Skeletal muscle satellite cell (primary cell): ENCODE measurements at regions not wholly inside any gene's neighbourhood (a gene's known extent, or its start where the extent isn't known, plus 50 kb on each side); places are given as distances from the start of the nearest gene placed in this dataset.

Source experiments
- H3K27me3 ChIP-seq: 2 replicates; pipeline ENCODE4 v1.7.0; 2013; ENCODE audit warnings: low read length; ENCODE audit not compliant: control insufficient read depth, insufficient read depth
- H3K36me3 ChIP-seq: 2 replicates; pipeline ENCODE4 v1.7.0; 2013; ENCODE audit warnings: mild to moderate bottlenecking, control low read depth, low read length; ENCODE audit not compliant: insufficient read depth
- H3K4me1 ChIP-seq: 2 replicates; pipeline ENCODE4 v1.7.0; 2013; ENCODE audit warnings: low read length; ENCODE audit not compliant: control insufficient read depth, insufficient read depth
- H3K4me2 ChIP-seq: 2 replicates; pipeline ENCODE4 v1.7.0; 2013; ENCODE audit warnings: mild to moderate bottlenecking, low read length
- H3K4me3 ChIP-seq: 2 replicates; pipeline ENCODE4 v1.7.0; 2013; ENCODE audit warnings: low read length
- H3K9ac ChIP-seq: 2 replicates; pipeline ENCODE4 v1.7.0; 2013; ENCODE audit warnings: mild to moderate bottlenecking, low read depth, low read length, moderate library complexity
- H3K9me3 ChIP-seq: replicated peaks from 2 replicates; pipeline ENCODE4 v1.7.0; 2013; ENCODE audit warnings: mild to moderate bottlenecking, control low read depth, low read length

- H3K4me3 ChIP-seq: no peak overlapping the region
These were observed 151.4 kb downstream of the PTGER3 start for GRCh38 chr1:70896224-70896623.

GRCh38 chr1:70897273-70897672, 150.3 kb downstream of the PTGER3 start:
- no peaks in the 10 kb centered on the region for H3K27me3 ChIP-seq
- no peak overlapping the region for H3K4me3 ChIP-seq
- H3K4me2 ChIP-seq: no peak overlapping the region
- H3K9me3 ChIP-seq: no peaks in the 10 kb centered on the region
- H3K36me3 ChIP-seq: no peaks in the 10 kb centered on the region
- H3K4me1 ChIP-seq: no peaks in the 10 kb centered on the region
- H3K9ac ChIP-seq: no peak overlapping the region

More at GRCh38 chr1:70896224-70896623, 151.4 kb downstream of the PTGER3 start:
- Histone ChIP-seq H3K9ac (no peak overlapping the region), H3K27me3 (no peaks in the 10 kb centered on the region), H3K4me1 (no peaks in the 10 kb centered on the region), H3K9me3 (no peaks in the 10 kb centered on the region), H3K4me2 (no peak overlapping the region), H3K36me3 (no peaks in the 10 kb centered on the region)

DNA sequence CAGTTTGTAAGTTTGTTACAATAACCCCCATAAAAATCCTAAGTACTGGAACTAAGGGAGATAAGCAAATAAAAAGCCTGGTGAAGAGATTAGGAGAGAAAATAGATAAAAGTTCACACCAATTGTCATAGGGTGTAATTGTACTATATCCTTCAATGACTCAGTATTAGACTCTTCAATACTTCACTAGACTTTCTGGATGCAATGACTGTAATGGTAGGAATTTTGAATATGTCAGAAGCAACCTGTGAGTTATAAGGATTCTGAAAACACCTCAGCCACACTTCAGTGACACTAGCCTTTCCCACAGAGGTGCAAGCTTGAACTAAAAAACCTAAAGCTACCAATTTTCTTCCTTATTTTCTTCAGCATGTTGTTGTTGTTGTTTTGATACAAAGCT, 147.9 kb downstream of the PTGER3 start:
- no peaks in the 10 kb centered on the region for H3K27me3 ChIP-seq
- no peak overlapping the region for H3K9ac ChIP-seq
- H3K9me3 ChIP-seq: no peaks in the 10 kb centered on the region
- no peaks in the 10 kb centered on the region for H3K4me1 ChIP-seq
- no peak overlapping the region for H3K4me2 ChIP-seq
- no peaks in the 10 kb centered on the region for H3K36me3 ChIP-seq
- no peak overlapping the region for H3K4me3 ChIP-seq

DNA sequence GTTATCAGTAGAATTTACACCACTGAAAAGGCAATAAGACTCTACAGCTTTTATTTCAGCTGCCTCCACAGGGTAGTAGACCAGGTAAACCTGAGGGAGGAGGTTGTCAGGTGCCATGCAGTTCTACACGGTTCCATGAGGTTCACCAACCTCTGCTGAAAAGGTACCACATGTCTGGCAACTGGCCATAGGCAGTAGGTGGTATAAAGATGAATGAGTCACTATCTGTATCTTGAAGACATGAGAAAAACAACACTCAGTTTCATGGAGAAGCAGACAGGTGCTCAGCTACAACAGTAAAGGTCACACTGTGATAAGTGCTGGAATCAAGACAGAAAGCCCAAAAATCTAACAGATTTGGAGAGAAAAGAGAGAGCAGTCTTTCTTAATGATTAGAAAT, 145.4 kb downstream of the PTGER3 start:
- H3K27me3 ChIP-seq: no peaks in the 10 kb centered on the region
- no peaks in the 10 kb centered on the region for H3K36me3 ChIP-seq
- H3K9ac ChIP-seq: no peak overlapping the region
- no peak overlapping the region for H3K4me2 ChIP-seq
- no peaks in the 10 kb centered on the region for H3K4me1 ChIP-seq
- H3K4me3 ChIP-seq: no peak overlapping the region
- no peaks in the 10 kb centered on the region for H3K9me3 ChIP-seq

- H3K36me3 ChIP-seq: no peaks in the 10 kb centered on the region
- no peak overlapping the region for H3K9ac ChIP-seq
- no peaks in the 10 kb centered on the region for H3K4me1 ChIP-seq
- H3K4me2 ChIP-seq: no peak overlapping the region
- H3K9me3 ChIP-seq: no peaks in the 10 kb centered on the region
- no peak overlapping the region for H3K4me3 ChIP-seq
- H3K27me3 ChIP-seq: no peaks in the 10 kb centered on the region
These were observed 140.8 kb downstream of the PTGER3 start for GRCh38 chr1:70906800-70907199.

DNA sequence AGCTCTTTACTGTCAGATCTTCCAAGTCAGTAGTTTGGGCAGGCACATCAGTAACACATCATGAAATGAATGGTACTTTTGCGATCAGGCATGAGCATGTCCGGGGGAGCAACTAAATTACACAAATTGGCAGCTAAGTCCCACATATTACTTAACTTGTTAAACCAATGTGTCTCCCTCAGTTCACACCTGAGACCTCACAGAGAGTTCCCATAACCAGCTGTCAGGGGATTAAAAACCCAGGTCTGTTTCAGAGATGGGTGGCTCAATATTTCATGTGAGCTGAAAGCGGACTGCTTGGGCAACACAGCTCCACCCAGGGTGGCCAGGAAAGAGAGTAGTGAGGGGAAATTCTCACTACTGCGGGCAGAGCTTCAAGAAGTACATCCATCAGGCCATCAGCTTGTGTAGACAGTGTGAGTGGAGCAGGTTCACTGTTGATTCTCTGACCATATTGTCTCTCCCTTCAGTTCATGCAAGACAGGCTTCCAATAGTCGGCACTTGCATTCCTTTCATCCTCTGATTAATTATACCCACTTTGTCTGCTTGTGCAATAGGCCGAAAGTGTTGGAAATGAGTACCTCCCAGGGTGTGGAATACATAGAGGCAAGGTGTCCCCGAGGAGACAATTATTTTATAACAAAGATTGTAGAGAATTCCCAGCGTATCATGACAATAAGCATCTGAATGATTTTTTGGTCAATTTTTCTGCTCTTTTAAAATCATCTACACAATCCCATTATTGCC, 139.9 kb downstream of the PTGER3 start:
- no peaks in the 10 kb centered on the region for H3K9me3 ChIP-seq
- no peak overlapping the region for H3K9ac ChIP-seq
- H3K36me3 ChIP-seq: no peaks in the 10 kb centered on the region
- H3K4me1 ChIP-seq: no peaks in the 10 kb centered on the region
- H3K4me3 ChIP-seq: no peak overlapping the region
- no peaks in the 10 kb centered on the region for H3K27me3 ChIP-seq
- H3K4me2 ChIP-seq: no peak overlapping the region

DNA sequence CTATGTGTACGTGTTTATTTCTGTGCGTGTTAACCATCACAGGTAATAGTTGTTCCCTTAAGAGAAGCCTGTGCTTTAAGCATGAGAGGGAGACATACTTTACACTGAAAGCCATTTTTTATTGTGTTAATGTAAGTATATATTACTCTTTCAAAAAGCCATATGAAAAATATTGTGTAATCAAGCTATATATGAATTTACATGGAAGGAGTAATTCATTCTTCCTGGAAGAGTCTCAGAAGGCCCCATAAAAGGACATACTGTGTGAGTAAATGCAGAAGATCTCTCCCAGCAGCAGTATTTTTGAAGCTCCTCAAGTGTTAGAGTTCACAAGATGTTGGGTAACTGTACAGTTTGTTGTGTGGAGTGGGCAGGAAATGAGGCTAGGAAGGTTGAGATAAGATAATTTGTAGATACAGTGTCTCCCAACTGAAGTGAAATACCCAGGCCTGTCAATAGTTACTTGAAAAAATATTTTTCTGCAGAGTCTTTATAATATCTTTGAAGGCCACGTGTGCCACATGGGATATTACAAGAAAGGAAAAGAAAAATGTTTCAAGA, 138.3 kb downstream of the PTGER3 start:
- no peak overlapping the region for H3K9ac ChIP-seq
- no peaks in the 10 kb centered on the region for H3K27me3 ChIP-seq
- H3K4me3 ChIP-seq: no peak overlapping the region
- no peak overlapping the region for H3K4me2 ChIP-seq
- H3K4me1 ChIP-seq: no peaks in the 10 kb centered on the region
- H3K36me3 ChIP-seq: no peaks in the 10 kb centered on the region
- no peaks in the 10 kb centered on the region for H3K9me3 ChIP-seq

GRCh38 chr1:70910013-70910412, 137.6 kb downstream of the PTGER3 start:
- Histone ChIP-seq H3K9me3 (no peaks in the 10 kb centered on the region), H3K4me1 (no peaks in the 10 kb centered on the region), H3K4me2 (no peak overlapping the region), H3K36me3 (no peaks in the 10 kb centered on the region), H3K4me3 (no peak overlapping the region), H3K9ac (no peak overlapping the region), H3K27me3 (no peaks in the 10 kb centered on the region)

DNA sequence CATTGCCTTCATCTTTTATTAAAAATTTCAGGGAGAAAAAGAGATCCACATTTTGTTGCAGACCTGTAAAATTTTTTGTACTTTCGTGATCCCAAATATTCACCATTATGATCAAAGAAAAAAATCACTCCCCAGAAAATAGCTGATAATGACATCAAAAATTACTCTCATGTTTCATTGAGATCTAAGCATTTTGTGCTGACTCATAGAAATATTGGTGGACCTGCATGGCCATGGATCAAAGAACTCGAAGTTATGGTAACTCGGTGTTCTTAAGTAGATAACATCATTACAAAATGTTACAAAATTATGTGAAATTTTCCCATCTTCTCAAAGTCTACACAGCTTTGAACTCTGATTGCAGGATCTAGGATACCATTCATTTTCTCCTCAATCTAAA, 135.8 kb downstream of the PTGER3 start:
- H3K36me3 ChIP-seq: no peaks in the 10 kb centered on the region
- no peaks in the 10 kb centered on the region for H3K27me3 ChIP-seq
- no peak overlapping the region for H3K9ac ChIP-seq
- no peaks in the 10 kb centered on the region for H3K4me1 ChIP-seq
- no peak overlapping the region for H3K4me2 ChIP-seq
- H3K9me3 ChIP-seq: no peaks in the 10 kb centered on the region
- no peak overlapping the region for H3K4me3 ChIP-seq

GRCh38 chr1:70914224-70914623, 133.4 kb downstream of the PTGER3 start:
- no peaks in the 10 kb centered on the region for H3K36me3 ChIP-seq
- no peak overlapping the region for H3K9ac ChIP-seq
- no peaks in the 10 kb centered on the region for H3K4me1 ChIP-seq
- H3K4me2 ChIP-seq: no peak overlapping the region
- no peaks in the 10 kb centered on the region for H3K9me3 ChIP-seq
- no peaks in the 10 kb centered on the region for H3K27me3 ChIP-seq
- H3K4me3 ChIP-seq: no peak overlapping the region

DNA sequence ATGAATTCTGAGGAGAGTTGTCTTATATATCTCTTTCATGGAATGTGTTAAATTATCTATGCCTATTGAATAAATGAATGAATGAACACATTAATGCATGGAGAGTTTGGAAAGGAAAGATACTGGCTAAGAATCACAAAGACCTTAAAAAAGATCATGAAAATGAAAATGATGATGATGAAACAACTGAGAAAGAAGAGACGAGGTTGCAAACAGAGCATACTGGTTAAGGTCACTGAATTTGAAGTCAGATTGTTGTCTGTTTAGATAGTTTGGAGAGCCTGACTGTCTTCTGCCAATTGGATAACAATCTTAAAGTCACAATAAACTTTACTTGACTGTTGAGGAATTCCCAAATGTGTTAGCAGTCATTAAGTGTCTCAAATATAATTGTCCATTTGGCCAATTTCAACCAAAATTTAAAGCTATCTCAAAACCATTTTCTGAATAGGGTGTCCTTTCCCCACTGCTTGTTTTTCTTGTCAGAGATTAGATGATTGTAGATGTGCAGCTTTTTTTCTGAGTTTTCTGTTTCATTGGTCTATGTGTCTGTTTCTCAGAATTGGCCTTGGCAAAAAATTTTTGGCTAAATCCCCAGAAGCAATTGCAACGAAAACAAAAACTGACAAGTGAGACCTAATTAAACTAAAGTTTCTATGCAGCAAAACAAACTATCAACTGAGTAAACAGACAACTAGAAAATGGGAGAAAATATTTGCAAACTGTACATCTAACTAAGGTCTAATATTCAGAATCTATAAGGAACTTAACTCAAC, 132.2 kb downstream of the PTGER3 start:
- H3K36me3 ChIP-seq: no peaks in the 10 kb centered on the region
- H3K9ac ChIP-seq: no peak overlapping the region
- H3K27me3 ChIP-seq: no peaks in the 10 kb centered on the region
- H3K4me3 ChIP-seq: no peak overlapping the region
- H3K9me3 ChIP-seq: no peaks in the 10 kb centered on the region
- no peak overlapping the region for H3K4me2 ChIP-seq
- H3K4me1 ChIP-seq: no peaks in the 10 kb centered on the region
